ENCODE measurements at regions not wholly inside any gene's neighbourhood (a gene's known extent, or its start where the extent isn't known, plus 50 kb on each side); places are given as distances from the start of the nearest gene placed in this dataset.
"Not testable (repeated sequence)": the region's sequence is repeated elsewhere in the genome, so short reads cannot be mapped to it uniquely, and the experiment has no call there.

GRCh38 chr4:187671521-187671920 lies 324.1 kb upstream of the ZFP42 start:
- TF ChIP-seq POLR2A, CTCF (IDR thresholded peaks at IDR 0.05): not testable (repeated sequence)

Measured in transverse colon (tissue), 3 donors.